OCI-LY7 (cell line): ENCODE measurements at regions not wholly inside any gene's neighbourhood (a gene's known extent, or its start where the extent isn't known, plus 50 kb on each side); places are given as distances from the start of the nearest gene placed in this dataset.
"Not testable (repeated sequence)": the region's sequence is repeated elsewhere in the genome, so short reads cannot be mapped to it uniquely, and the experiment has no call there.

Experiments used
- CTCF ChIP-seq: fragments of 200-600 bp; sonication (generic); conservative IDR thresholded peaks from 2 replicates; pipeline ENCODE4 v1.5.1; 2014; ENCODE audit warnings: mild to moderate bottlenecking, antibody characterized with exemption, low read length, moderate library complexity, mixed read lengths
- EZH2phosphoT487 ChIP-seq: fragments of 200-600 bp; sonication (generic); IDR thresholded peaks from 2 replicates; pipeline ENCODE4 v1.6.1; 2018; ENCODE audit warnings: low read depth, borderline replicate concordance, mild to moderate bottlenecking, mixed run types, antibody characterized with exemption, low read length, moderate library complexity, mixed read lengths

GRCh38 chr5:34205347-34205746, 162.3 kb upstream of the C1QTNF3 start:
- TF ChIP-seq CTCF, EZH2phosphoT487: not testable (repeated sequence)
